ENCODE measurements at regions not wholly inside any gene's neighbourhood (a gene's known extent, or its start where the extent isn't known, plus 50 kb on each side); places are given as distances from the start of the nearest gene placed in this dataset.

DNA sequence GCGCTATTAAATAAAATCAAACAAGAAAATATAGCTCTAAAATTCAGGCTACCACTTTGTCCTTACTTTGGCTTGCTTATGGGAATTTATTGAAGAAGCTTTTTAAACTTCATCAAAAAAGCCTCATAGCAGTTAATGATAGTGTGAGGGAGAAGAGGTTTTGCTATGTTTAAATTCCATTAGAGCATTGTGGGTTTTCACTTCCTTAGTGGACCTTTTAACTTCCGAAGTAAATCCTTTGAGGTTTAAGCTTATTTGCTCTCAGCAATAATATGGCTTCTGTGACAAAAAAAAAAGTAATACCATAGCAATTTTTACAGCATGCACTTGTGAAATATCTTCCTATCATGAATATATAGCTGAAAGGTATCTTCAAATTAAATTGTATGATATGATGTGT is 120.2 kb upstream of the NDST4 start:
- H3K4me1 ChIP-seq (ENCODE audit: insufficient read depth), result no peaks in the 10 kb centered on the region
- H3K9me2 ChIP-seq (replicated peaks; ENCODE audit: insufficient read depth), result no peaks in the 10 kb centered on the region
- no peak overlapping the region for H3K27ac ChIP-seq

DNA sequence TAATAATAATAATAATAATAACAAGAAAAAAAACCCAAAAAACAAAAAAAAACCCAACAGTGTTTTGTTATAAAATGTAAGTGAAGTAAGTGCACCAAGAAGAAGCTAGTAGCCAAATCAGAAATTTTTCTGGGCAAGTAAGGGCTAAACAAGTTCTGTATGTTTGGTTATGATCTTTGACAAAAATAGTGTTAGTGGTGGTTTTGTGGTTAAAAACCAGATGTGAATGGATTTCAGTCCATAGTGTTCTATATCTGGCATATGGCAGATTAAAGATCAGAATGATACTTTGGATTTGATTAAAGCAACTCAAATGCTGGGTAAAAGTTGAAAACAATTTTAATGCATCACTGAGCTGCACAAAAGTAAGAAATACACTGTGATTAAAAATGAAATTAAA is 116.5 kb upstream of the NDST4 start:
- no peak for DNase-seq (ENCODE audit: low spot score)
- Histone ChIP-seq H3K79me2 (no peaks in the 10 kb centered on the region), H4K20me1 (ENCODE audit: insufficient read depth, poor library complexity, severe bottlenecking) (no peaks in the 10 kb centered on the region), H3K27me3 (no peaks in the 10 kb centered on the region), H3K36me3 (replicated peaks; ENCODE audit: insufficient read depth, low read depth) (no peaks in the 10 kb centered on the region), H3K9me3 (ENCODE audit: low read depth) (no peaks in the 10 kb centered on the region), H3K4me1 (ENCODE audit: insufficient read depth) (no peaks in the 10 kb centered on the region), H3K4me3 (no peak overlapping the region), H3K27ac (no peak overlapping the region), H3K4me2 (no peak overlapping the region), H2AFZ (no peak overlapping the region), H3K9me2 (replicated peaks; ENCODE audit: insufficient read depth) (no peaks in the 10 kb centered on the region)
- TF ChIP-seq, protein P1, sequence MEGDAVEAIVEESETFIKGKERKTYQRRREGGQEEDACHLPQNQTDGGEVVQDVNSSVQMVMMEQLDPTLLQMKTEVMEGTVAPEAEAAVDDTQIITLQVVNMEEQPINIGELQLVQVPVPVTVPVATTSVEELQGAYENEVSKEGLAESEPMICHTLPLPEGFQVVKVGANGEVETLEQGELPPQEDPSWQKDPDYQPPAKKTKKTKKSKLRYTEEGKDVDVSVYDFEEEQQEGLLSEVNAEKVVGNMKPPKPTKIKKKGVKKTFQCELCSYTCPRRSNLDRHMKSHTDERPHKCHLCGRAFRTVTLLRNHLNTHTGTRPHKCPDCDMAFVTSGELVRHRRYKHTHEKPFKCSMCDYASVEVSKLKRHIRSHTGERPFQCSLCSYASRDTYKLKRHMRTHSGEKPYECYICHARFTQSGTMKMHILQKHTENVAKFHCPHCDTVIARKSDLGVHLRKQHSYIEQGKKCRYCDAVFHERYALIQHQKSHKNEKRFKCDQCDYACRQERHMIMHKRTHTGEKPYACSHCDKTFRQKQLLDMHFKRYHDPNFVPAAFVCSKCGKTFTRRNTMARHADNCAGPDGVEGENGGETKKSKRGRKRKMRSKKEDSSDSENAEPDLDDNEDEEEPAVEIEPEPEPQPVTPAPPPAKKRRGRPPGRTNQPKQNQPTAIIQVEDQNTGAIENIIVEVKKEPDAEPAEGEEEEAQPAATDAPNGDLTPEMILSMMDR (IDR thresholded peaks at IDR 0.05; ENCODE audit: poor library complexity), result no peak
- TF ChIP-seq EZH2 (IDR thresholded peaks at IDR 0.05; ENCODE audit: borderline replicate concordance), result no peak
- no peak for TF ChIP-seq EZH2phosphoT487 (IDR thresholded peaks at IDR 0.05; ENCODE audit: low read depth, severe bottlenecking, unreplicated experiment)

More for the DNA sequence above, 120.2 kb upstream of the NDST4 start:
- Histone ChIP-seq H2AFZ (no peak overlapping the region), H4K20me1 (ENCODE audit: insufficient read depth, poor library complexity, severe bottlenecking) (no peaks in the 10 kb centered on the region), H3K4me2 (no peak overlapping the region), H3K4me3 (no peak overlapping the region), H3K36me3 (replicated peaks; ENCODE audit: insufficient read depth, low read depth) (no peaks in the 10 kb centered on the region), H3K9me3 (ENCODE audit: low read depth) (no peaks in the 10 kb centered on the region), H3K79me2 (no peaks in the 10 kb centered on the region), H3K27me3 (no peaks in the 10 kb centered on the region)
- WGBS (ENCODE audit: low lambda C conversion rate, missing lambda C conversion rate), result 54% methylated on average over 2 of the region's 2 CpGs
- no peak for DNase-seq (ENCODE audit: low spot score)
- TF ChIP-seq EZH2 (IDR thresholded peaks at IDR 0.05; ENCODE audit: borderline replicate concordance), result no peak
- TF ChIP-seq, protein P1 (IDR thresholded peaks at IDR 0.05; ENCODE audit: poor library complexity), result no peak
- no peak for TF ChIP-seq EZH2phosphoT487 (IDR thresholded peaks at IDR 0.05; ENCODE audit: low read depth, severe bottlenecking, unreplicated experiment)

DNA sequence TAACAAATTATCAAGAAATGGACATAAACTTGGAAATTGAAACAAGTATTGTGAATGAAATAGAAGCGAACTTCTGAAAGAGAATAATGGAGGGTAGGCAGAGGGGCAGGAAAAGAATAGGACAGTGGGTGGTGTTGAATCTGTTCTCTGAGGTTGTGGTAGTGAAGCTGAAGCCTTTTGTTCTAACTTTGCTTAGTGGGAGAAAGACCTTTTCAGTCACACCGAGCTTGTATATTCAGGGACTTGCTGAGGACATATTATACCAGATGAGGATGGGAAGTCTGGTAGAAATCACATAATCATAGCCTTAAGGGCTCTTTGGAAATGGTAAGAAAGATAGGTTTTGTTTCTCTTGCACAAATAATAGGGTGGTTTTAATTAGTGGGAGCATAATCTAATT is 115.4 kb upstream of the NDST4 start:
- no peak for TF ChIP-seq EZH2 (IDR thresholded peaks at IDR 0.05; ENCODE audit: borderline replicate concordance)
- no peak for TF ChIP-seq EZH2phosphoT487 (IDR thresholded peaks at IDR 0.05; ENCODE audit: low read depth, severe bottlenecking, unreplicated experiment)
- TF ChIP-seq, protein P1 (IDR thresholded peaks at IDR 0.05; ENCODE audit: poor library complexity), result no peak
- Histone ChIP-seq H3K9me2 (replicated peaks; ENCODE audit: insufficient read depth) (no peaks in the 10 kb centered on the region), H3K4me1 (ENCODE audit: insufficient read depth) (no peaks in the 10 kb centered on the region), H3K27me3 (no peaks in the 10 kb centered on the region), H3K36me3 (replicated peaks; ENCODE audit: insufficient read depth, low read depth) (no peaks in the 10 kb centered on the region), H2AFZ (no peak overlapping the region), H4K20me1 (ENCODE audit: insufficient read depth, poor library complexity, severe bottlenecking) (no peaks in the 10 kb centered on the region), H3K79me2 (no peaks in the 10 kb centered on the region), H3K4me3 (no peak overlapping the region), H3K4me2 (no peak overlapping the region), H3K27ac (no peak overlapping the region), H3K9me3 (ENCODE audit: low read depth) (no peaks in the 10 kb centered on the region)
- 60% methylated on average over 2 of the region's 2 CpGs for WGBS (ENCODE audit: low lambda C conversion rate, missing lambda C conversion rate)
- DNase-seq (ENCODE audit: low spot score), result no peak

DNA sequence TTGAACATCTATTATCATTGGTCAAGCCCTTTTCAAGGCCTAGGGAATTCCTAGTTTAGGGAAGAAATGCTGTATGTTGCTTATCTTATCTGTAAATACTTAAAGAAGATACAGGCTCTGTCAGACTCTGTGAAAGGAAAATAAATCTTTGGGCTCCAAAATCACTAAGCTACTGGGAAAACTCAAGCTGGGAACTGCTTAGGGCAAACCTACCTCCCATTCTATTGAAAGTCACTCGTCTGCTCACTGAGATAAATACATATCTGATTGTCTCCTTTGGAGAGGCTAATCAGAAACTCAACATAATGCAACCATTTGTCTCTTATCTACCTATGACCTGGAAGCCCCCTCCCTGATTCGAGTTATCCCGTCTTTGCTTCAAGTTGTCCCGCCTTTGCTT is 108.6 kb upstream of the NDST4 start:
- Histone ChIP-seq H3K9me2 (replicated peaks; ENCODE audit: insufficient read depth) (no peaks in the 10 kb centered on the region), H2AFZ (no peak overlapping the region), H3K27ac (no peak overlapping the region), H3K4me1 (ENCODE audit: insufficient read depth) (no peaks in the 10 kb centered on the region), H3K4me3 (no peak overlapping the region), H3K4me2 (no peak overlapping the region), H3K9me3 (ENCODE audit: low read depth) (no peaks in the 10 kb centered on the region), H3K79me2 (no peaks in the 10 kb centered on the region), H3K36me3 (replicated peaks; ENCODE audit: insufficient read depth, low read depth) (no peaks in the 10 kb centered on the region), H3K27me3 (no peaks in the 10 kb centered on the region), H4K20me1 (ENCODE audit: insufficient read depth, poor library complexity, severe bottlenecking) (no peaks in the 10 kb centered on the region)
- no peak for DNase-seq (ENCODE audit: low spot score)
- 34% methylated on average over 4 of the region's 4 CpGs for WGBS (ENCODE audit: low lambda C conversion rate, missing lambda C conversion rate)
- TF ChIP-seq EZH2 (IDR thresholded peaks at IDR 0.05; ENCODE audit: borderline replicate concordance), result no peak
- TF ChIP-seq EZH2phosphoT487 (IDR thresholded peaks at IDR 0.05; ENCODE audit: low read depth, severe bottlenecking, unreplicated experiment), result no peak
- TF ChIP-seq, protein P1 (IDR thresholded peaks at IDR 0.05; ENCODE audit: poor library complexity), result no peak

Data from hepatocyte (in vitro differentiated cells).